ENCODE measurements at regions not wholly inside any gene's neighbourhood (a gene's known extent, or its start where the extent isn't known, plus 50 kb on each side); places are given as distances from the start of the nearest gene placed in this dataset.

- DNase-seq (ENCODE audit: extremely low spot score), result no peak
- ChIA-PET CTCF (no interaction called here), POLR2A (no interaction called here)
- TF ChIP-seq CTCF (IDR thresholded peaks at IDR 0.05; ENCODE audit: control extremely low read depth, extremely low read depth, low read depth, missing control alignments), result no peak
These were observed 1072.5 kb downstream of the SUCLG1 start for GRCh38 chr2:83386549-83386948.

GRCh38 chr2:83378921-83379320, 1080.2 kb downstream of the SUCLG1 start:
- ChIA-PET POLR2A (no interaction called here), CTCF (no interaction called here)
- no peak for TF ChIP-seq CTCF (IDR thresholded peaks at IDR 0.05; ENCODE audit: control extremely low read depth, extremely low read depth, low read depth, missing control alignments)
- DNase-seq (ENCODE audit: extremely low spot score), result no peak

- POLR2A ChIA-PET, result no interaction called here
- TF ChIP-seq CTCF (IDR thresholded peaks at IDR 0.05; ENCODE audit: control extremely low read depth, extremely low read depth, low read depth, missing control alignments), result no peak
- no peak for DNase-seq (ENCODE audit: extremely low spot score)
- CTCF ChIA-PET, result no interaction called here
These were observed 1082.3 kb downstream of the SUCLG1 start for GRCh38 chr2:83376731-83377130.

GRCh38 chr2:83370419-83370762, 1088.7 kb downstream of the SUCLG1 start:
- ChIA-PET CTCF (no interaction called here), POLR2A (no interaction called here)
- DNase-seq (ENCODE audit: extremely low spot score), result no peak
- TF ChIP-seq CTCF (IDR thresholded peaks at IDR 0.05; ENCODE audit: control extremely low read depth, extremely low read depth, low read depth, missing control alignments), result no peak

- no peak for DNase-seq (ENCODE audit: extremely low spot score)
- POLR2A ChIA-PET, result no interaction called here
- no peak for TF ChIP-seq CTCF (IDR thresholded peaks at IDR 0.05; ENCODE audit: control extremely low read depth, extremely low read depth, low read depth, missing control alignments)
- CTCF ChIA-PET, result no interaction called here
These were observed 1089.3 kb downstream of the SUCLG1 start for GRCh38 chr2:83369601-83370418.

GRCh38 chr2:83368916-83369315, 1090.2 kb downstream of the SUCLG1 start:
- POLR2A ChIA-PET, result no interaction called here
- no peak for DNase-seq (ENCODE audit: extremely low spot score)
- CTCF ChIA-PET, result no interaction called here
- no peak for TF ChIP-seq CTCF (IDR thresholded peaks at IDR 0.05; ENCODE audit: control extremely low read depth, extremely low read depth, low read depth, missing control alignments)
